ENCODE measurements at regions not wholly inside any gene's neighbourhood (a gene's known extent, or its start where the extent isn't known, plus 50 kb on each side); places are given as distances from the start of the nearest gene placed in this dataset.
"Not testable (repeated sequence)": the region's sequence is repeated elsewhere in the genome, so short reads cannot be mapped to it uniquely, and the experiment has no call there.

DNA sequence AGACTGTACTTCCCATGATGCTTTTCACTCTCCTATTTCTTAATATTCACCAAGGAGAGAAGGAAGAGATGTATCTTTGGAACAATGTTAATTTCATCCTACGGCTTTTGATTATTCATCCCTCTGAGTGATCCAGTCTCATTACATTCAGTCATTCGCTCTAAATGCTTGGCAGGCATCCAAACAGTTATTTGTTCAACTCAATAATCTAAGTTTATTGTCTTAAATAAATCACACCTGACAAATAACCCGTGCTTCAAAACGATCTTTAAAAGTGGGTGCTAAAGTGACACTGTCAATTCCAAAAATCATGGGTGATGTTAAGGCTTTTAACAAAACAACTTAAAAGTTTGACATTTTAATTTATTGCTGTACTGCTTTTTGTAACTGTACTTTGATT is 233.1 kb downstream of the RASEF start:
- in situ Hi-C loops (cut with HindIII; ENCODE audit: low sequenced_read_pairs): no loop called here

DNA sequence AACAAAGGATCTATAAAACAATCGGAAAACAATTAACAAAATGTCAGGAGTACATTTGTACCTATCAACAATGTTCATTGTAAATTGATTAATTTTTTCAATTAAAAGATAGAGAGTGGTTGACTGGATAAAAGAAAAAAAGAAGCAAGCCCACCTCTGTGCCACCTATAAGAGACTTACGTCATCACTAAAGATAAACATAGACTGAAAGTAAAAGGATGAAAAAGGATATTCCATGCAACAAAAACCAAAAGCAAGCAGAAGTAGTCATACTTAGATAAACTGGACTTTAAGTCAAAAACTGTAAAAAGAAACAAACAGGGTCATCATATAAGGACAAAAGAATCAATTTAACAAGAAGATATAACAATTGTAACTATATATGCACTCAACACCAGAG is 197.4 kb downstream of the RASEF start:
- in situ Hi-C loops (cut with HindIII; ENCODE audit: low sequenced_read_pairs): no loop called here
- no peak for DNase-seq (ENCODE audit: low spot score)

More for the DNA sequence above, 233.1 kb downstream of the RASEF start:
- DNase-seq (ENCODE audit: low spot score): no peak

DNA sequence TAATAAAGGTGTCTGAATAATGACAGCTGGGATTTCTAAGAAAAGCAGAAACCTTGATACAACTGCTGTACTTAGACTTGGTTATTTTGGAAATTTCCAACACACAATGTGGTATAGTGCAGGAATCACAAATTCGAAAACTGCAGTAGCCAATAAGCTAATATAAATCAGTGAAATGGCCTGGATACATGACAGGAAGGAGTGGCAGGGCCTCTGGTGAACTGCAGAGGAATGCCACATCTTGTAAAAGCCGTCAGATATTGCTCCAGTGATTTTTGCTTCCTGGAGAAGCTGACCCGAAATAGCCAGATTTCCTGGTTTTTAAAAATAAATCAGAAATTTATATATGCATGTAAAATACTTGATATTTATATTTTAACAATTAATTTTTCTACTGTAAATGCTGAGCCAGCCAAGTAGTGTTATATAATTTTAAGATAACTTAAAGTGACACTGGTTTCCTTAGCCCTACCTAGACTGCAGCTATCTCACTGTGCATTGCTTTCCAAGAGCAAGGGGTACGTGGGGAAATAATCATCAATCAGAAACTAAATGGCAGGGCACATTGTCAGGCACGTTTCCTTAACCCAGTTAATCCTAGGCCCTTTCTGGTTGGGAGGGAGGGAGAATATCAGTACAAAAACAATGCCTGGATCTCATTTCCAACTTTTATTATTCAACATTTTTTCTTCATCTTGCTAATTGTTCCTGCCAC is 182.4 kb downstream of the RASEF start:
- DNase-seq (ENCODE audit: low spot score): no peak
- in situ Hi-C loops (cut with HindIII; ENCODE audit: low sequenced_read_pairs): no loop called here

DNA sequence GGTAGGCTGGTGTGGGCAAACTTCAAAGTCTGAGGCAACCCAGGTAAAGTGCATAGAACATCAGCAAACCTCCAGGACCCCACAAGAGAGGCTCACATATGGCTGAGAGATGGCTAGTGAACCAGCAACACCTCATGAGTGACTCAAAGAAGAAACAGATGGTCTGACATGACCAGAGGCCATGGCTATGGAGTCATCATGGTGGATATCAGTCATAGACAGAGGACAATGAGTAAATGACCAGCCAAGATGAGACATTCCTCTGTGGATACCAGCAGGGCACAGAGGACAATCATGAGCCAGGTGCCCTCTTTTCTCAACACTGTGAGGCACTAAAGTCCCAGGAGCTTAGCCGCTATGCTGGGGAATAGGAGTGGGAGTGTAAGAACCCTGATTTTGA is 180.8 kb downstream of the RASEF start:
- no peak for DNase-seq (ENCODE audit: low spot score)
- in situ Hi-C loops (cut with HindIII; ENCODE audit: low sequenced_read_pairs): no loop called here

- in situ Hi-C loops (cut with HindIII; ENCODE audit: low sequenced_read_pairs): no loop called here
- DNase-seq (ENCODE audit: low spot score): no peak
Measured at GRCh38 chr9:82882748-82883147, 180.2 kb downstream of the RASEF start.

GRCh38 chr9:82883436-82883835 is 179.5 kb downstream of the RASEF start:
- no peak for DNase-seq (ENCODE audit: low spot score)
- in situ Hi-C loops (cut with HindIII; ENCODE audit: low sequenced_read_pairs): no loop called here

DNA sequence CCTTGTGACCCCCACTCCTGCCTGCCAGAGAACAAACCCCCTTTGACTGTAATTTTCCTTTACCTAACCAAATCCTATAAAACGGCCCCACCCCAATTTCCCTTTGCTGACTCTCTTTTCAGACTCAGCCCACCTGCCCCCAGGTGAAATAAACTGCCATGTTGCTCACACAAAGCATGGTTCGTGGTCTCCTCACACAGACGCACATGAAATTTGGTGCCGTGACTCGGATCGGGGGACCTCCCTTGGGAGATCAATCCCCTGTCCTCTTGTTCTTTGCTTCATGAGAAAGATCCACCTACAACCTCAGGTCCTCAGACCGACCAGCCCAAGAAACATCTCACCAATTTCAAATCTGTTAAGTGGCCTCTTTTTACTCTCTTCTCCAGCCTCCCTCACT is 179.0 kb downstream of the RASEF start:
- DNase-seq (ENCODE audit: low spot score); in situ Hi-C loops (cut with HindIII; ENCODE audit: low sequenced_read_pairs): not testable (repeated sequence)

GRCh38 chr9:82890401-82890800 is 172.5 kb downstream of the RASEF start:
- DNase-seq (ENCODE audit: low spot score): no peak
- in situ Hi-C loops (cut with HindIII; ENCODE audit: low sequenced_read_pairs): no loop called here

DNA sequence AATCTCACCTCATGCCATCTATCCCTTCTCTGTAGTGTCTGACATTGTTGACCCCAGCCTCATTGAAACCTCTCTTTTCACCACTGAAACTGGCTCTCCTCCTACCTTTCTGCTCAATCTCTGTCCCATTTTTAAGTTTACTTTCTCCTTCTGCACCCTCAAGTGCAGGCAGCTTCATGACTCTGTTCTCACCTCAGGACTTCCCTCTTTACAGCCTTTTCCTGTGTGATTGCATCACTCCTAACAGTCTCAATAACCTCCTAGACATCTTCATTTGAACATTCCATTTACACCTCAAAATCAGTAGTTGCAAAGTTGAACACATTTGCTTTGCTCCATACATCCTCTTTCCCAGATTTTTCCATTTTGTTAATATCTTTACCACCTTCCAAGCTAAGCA is 172.1 kb downstream of the RASEF start:
- in situ Hi-C loops (cut with HindIII; ENCODE audit: low sequenced_read_pairs): no loop called here
- no peak for DNase-seq (ENCODE audit: low spot score)

DNA sequence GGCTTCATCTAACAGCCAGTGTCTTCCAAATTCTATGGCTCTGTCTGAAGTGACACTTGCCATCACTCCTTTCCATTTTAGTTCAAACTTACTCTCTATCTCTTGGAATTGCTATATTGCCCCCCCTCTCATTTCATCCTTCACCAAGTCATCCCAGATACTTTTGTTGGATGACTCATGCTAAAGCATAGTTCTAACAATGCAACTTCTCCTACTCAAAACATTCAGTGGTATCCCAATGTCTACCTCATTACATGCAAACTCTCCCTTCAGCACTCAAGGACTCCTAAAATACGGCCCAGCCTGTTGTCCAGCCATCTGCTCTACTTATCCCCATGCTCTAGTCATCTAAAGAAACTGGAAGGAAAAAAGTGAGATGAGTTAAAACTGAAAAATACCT is 171.6 kb downstream of the RASEF start:
- in situ Hi-C loops (cut with HindIII; ENCODE audit: low sequenced_read_pairs): no loop called here
- no peak for DNase-seq (ENCODE audit: low spot score)

DNA sequence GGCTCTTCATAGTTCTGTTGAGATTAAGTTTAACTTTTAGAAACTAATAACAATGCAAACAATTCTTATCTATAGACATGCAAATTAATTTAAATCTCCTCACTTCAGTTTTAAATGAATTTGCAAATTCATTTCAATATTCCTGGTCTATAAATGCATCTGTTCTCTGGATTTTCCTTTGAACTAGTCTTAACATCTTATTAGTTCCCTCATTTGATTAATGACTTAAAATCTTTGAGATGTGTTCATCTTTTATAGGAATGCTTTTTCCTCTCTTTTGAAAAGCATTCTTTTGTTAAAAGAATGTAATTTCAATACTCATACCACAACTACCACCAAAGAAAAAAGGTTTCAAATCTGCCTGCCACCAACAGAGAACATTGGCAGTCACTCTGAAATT is 169.4 kb downstream of the RASEF start:
- no peak for DNase-seq (ENCODE audit: low spot score)
- in situ Hi-C loops (cut with HindIII; ENCODE audit: low sequenced_read_pairs): no loop called here

DNA sequence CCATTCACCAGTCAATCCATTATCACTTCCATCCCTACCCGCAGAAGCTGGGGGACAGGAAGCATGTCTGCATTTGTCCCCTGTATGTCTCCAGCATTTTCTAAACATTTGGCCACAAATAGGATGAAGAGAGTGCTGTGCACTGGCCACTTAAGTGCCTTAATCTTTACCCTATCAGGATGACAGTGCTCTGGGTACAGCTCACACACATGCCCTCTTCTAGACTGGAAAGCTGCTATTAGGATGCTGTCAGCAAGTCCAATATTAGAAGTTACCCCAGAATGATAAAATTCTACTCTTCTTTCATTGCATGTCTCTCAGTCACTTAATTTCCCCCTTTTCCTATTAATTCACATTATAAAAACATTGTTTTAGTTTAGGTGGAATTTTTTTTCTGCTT is 168.4 kb downstream of the RASEF start:
- no peak for DNase-seq (ENCODE audit: low spot score)
- in situ Hi-C loops (cut with HindIII; ENCODE audit: low sequenced_read_pairs): no loop called here

DNA sequence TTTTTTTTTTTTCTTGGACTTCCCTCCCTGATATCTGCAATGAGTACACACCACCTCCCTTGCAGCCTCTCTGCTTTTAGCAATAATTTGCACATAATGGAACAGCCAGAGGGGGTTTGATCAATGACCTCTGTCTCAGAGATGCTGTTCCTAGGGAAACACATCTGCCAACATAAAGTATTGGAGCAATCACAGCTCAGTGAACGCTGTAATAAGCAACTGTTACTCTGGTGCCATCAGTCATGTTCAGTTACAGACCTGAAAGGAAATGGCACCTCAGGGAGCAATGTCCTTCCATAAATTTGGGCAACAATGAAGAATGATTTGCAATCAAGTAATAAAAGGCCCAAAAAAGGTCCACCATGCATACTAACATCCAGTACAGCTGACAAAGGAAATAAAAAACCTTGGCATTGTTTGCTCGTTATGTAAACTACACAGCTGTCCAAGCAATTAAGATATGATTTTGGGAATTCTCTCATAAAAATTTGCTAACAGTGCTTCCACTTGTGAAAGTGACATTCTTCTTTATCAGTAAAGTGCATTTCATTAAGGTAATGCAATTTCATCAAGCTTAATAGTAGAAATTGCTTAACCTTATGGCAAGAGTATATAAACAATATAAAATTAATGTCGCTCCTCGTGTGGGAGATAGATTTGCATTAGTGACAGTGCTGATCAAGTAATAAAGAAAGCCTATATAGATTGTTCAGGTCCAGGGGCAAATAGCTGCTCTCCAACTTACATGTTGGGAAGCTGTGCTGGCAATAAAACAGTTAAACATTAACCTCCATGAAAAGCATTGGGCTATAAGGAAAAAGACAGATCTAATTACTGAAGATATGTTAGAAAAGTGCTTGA is 167.8 kb downstream of the RASEF start:
- in situ Hi-C loops (cut with HindIII; ENCODE audit: low sequenced_read_pairs): no loop called here
- DNase-seq (ENCODE audit: low spot score): no peak

DNA sequence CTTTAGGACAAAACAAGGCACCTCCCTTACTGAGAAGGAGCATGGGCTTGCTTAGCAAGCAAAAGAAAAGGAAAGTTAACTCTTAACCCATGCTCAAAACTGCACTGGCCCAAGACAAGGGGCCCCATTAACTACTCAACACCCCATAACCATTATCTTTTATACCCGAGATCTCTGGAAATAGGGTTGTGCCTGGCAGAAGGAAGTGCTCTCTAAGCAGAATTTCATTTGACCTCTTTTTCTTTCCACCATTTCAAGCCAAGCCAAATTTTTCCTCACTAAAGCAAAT is 167.2 kb downstream of the RASEF start:
- no peak for DNase-seq (ENCODE audit: low spot score)
- in situ Hi-C loops (cut with HindIII; ENCODE audit: low sequenced_read_pairs): no loop called here

DNA sequence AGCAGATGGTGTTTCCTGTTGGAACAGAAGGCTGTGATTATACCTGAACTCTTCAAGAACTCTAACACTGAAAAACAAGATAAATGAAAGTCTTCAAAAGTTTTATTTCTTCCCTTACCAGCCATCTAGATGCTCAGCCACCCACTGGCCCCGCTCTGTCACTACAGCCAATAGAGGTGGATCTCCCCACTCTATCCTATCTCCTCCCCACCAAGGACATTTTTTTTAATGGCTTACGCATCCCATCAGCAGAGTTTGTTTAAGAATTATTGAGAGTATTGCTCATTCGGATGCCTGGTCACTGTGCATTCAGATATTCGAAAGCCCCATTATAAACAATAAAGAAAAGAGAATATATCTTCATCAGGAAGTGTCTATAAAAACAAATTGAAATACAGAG is 159.4 kb downstream of the RASEF start:
- DNase-seq (ENCODE audit: low spot score): no peak
- in situ Hi-C loops (cut with HindIII; ENCODE audit: low sequenced_read_pairs): no loop called here

DNA sequence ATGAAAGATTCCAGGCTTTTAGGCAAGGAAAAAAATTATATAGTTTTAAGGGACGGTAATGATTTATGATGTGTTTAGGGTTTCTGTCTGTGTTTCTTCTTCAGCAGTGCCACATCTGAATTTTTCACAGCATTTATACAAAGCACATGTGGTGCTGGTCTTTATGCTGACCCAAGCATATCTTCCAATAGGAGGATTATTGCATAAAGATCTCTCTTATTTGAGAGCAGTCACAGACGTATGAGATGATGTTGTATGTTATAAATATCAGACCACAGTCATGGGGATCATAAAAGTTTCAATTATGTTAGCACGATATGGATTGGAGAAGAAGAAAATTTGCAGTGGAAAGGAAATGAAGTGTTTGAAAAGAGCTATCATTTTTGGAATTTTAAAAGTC is 150.9 kb downstream of the RASEF start:
- in situ Hi-C loops (cut with HindIII; ENCODE audit: low sequenced_read_pairs): no loop called here
- DNase-seq (ENCODE audit: low spot score): no peak

- no peak for DNase-seq (ENCODE audit: low spot score)
Measured at GRCh38 chr9:82912645-82913044, 150.3 kb downstream of the RASEF start.

DNA sequence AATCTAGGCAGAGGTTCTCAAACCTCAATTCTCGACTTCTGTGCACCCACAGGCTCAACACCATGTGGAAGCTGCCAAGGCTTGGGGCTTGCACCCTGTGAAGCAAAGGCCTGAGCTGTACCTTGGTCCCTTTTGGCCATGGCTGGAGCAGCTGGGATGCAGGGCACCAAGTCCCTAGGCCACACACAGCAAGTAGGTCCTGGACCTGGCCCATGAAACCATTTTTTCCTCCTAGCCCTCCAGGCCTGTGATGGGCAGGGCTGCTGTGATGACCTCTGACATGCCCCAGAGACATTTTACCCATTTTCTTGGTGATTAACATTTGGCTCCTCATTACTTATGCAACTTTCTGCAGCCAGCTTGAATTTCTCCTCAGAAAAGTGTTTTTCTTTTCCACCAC is 146.7 kb downstream of the RASEF start:
- DNase-seq (ENCODE audit: low spot score); in situ Hi-C loops (cut with HindIII; ENCODE audit: low sequenced_read_pairs): not testable (repeated sequence)

More at GRCh38 chr9:82912645-82913044, 150.3 kb downstream of the RASEF start:
- in situ Hi-C loops (cut with HindIII; ENCODE audit: low sequenced_read_pairs): no loop called here

DNA sequence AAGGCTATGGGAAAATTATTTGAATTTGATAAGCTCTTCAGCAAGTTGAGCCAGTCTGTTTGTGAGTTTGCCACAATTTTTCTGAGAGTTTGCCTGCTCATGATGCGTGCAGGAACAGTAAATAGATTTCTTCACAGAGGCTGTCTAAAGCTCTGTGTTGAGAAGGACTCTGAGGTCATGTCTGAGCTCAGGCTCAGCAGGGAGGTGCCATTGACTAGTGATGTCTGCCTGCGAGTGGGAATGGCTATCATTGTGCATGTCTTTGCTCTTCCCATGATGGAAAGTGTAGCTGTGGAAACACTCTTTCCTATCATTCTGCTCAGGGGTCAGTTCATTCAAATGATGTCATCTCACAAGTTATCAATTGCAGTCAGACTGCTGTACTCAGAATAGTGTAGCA is 142.8 kb downstream of the RASEF start:
- no peak for DNase-seq (ENCODE audit: low spot score)
- in situ Hi-C loops (cut with HindIII; ENCODE audit: low sequenced_read_pairs): no loop called here

GRCh38 chr9:82922686-82923085 is 140.3 kb downstream of the RASEF start:
- in situ Hi-C loops (cut with HindIII; ENCODE audit: low sequenced_read_pairs): no loop called here
- no peak for DNase-seq (ENCODE audit: low spot score)
